Activated naive CD4-positive, alpha-beta T cell treated with anti-CD3 and anti-CD28 coated beads, Interleukin-2, amount 50 U/mL, for 24 hours (primary cell): ENCODE measurements at regions not wholly inside any gene's neighbourhood (a gene's known extent, or its start where the extent isn't known, plus 50 kb on each side); places are given as distances from the start of the nearest gene placed in this dataset.
"Not testable (repeated sequence)": the region's sequence is repeated elsewhere in the genome, so short reads cannot be mapped to it uniquely, and the experiment has no call there.

Experiments
- H3K27ac Mint-ChIP-seq: one replicate; pipeline ENCODE4 v1.8.0; 2021; ENCODE audit warnings: mild to moderate bottlenecking, mixed read lengths
- H3K27me3 Mint-ChIP-seq: one replicate; pipeline ENCODE4 v1.8.0; 2021; ENCODE audit warnings: mixed read lengths
- H3K36me3 Mint-ChIP-seq: one replicate; pipeline ENCODE4 v1.8.0; 2021; ENCODE audit warnings: mixed read lengths
- H3K4me1 Mint-ChIP-seq: one replicate; pipeline ENCODE4 v1.8.0; 2021; ENCODE audit warnings: mixed read lengths
- H3K4me3 Mint-ChIP-seq: one replicate; pipeline ENCODE4 v1.8.0; 2021; ENCODE audit warnings: mild to moderate bottlenecking, mixed read lengths
- H3K9me3 Mint-ChIP-seq: one replicate; pipeline ENCODE4 v1.8.0; 2021; ENCODE audit warnings: mixed read lengths

DNA sequence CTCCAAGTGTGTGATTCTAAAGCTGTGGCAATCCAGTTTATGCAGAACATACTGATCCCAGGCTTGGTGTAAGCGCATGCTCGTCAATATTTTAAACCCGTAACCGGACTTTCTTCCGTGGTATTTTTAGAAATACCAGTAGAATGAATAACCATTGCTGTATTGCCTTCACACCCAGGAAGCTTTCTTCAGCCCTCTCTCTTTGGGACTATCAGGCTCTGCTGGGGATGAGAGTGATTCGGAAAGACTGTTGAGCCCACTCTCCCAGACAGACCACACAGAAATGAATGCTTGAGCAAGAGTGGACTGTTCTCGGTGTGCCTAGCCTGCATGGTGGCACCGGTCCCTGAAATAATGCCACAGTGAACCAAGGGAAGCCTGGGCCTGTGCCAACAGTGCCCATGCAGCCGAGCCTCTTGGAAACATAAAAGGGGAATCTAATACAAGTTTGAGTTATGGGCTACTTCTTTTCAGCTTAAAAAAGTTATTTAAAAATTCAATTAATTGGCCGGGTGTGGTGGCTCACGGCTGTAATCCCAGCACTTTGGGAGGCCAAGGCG, 89.9 kb upstream of the ELAC2 start:
- H3K4me1 Mint-ChIP-seq, result no peaks in the 10 kb centered on the region
- no peak overlapping the region for H3K27ac Mint-ChIP-seq
- no peak overlapping the region for H3K4me3 Mint-ChIP-seq
- H3K36me3 Mint-ChIP-seq, result no peaks in the 10 kb centered on the region
- no peaks in the 10 kb centered on the region for H3K9me3 Mint-ChIP-seq
- H3K27me3 Mint-ChIP-seq, result peaks cover 2% of the 10 kb centered on the region

DNA sequence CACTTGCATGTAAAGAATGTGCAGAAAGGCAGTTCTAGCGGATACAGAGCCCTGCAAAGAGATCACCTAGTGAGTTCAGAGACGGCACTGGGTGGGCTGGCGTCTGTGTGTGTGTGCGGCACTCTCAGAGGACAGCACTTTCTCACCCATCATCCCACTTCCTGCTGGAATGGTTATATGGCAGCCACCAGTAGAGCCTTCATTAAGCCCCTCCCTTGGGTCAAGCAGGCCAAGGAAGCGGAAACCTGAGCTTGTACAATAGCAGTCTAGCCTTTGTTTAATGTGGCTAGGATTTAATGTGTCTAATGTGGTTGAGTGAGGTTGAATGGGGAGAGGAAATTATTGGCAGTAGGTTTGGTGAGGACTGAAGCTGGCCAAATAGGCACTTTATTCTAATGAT, 88.3 kb upstream of the ELAC2 start:
- Mint-ChIP-seq H3K27ac (no peak overlapping the region), H3K4me3 (no peak overlapping the region), H3K36me3 (no peaks in the 10 kb centered on the region), H3K27me3 (peaks cover 2% of the 10 kb centered on the region), H3K9me3 (peaks cover 4% of the 10 kb centered on the region), H3K4me1 (no peaks in the 10 kb centered on the region)

DNA sequence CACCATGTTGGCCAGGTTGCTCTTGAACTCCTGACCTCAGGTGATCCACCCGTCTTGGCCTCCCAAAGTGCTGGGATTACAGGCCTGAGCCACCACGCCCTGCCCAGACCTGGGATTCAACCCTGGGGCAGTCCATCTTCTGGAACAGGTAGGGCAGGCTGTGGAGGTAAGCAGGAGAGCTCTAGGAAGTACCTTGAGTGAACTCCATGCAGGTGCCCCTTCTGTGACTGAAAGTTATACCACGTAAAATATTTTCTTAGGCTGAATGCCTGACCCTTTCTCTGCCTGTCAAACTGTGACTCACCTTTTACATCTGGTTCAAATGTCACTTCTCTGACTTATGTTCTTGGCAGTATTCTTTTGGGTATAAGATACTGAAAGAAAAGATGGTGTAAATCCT, 86.7 kb upstream of the ELAC2 start:
- Mint-ChIP-seq H3K27ac (no peak overlapping the region), H3K36me3 (no peaks in the 10 kb centered on the region), H3K27me3 (peaks cover 1% of the 10 kb centered on the region), H3K9me3 (peaks cover 5% of the 10 kb centered on the region), H3K4me1 (no peaks in the 10 kb centered on the region), H3K4me3 (no peak overlapping the region)

DNA sequence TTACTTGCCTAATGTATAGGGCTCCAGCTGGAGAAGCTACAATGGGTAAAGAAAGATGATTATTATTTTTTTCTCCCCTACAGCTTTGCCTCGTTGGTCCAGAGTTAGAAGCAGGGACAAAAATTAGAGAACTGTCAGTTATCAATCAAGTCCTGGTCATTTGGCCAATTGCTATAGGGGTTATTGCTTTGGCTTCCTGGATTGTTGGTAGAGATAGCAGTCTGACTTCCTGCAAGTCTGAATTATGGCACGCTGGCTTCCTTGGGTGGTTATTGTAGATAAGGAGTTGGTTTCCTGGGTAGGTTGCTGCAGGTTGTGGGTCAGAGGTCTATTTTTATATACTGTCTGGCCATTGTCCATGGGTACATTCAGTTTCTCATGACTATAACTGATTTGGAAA, 84.7 kb upstream of the ELAC2 start:
- Mint-ChIP-seq H3K9me3 (peaks cover 5% of the 10 kb centered on the region), H3K36me3 (no peaks in the 10 kb centered on the region), H3K27me3 (peaks cover 3% of the 10 kb centered on the region), H3K4me3 (no peak overlapping the region), H3K27ac (no peak overlapping the region), H3K4me1 (no peaks in the 10 kb centered on the region)

DNA sequence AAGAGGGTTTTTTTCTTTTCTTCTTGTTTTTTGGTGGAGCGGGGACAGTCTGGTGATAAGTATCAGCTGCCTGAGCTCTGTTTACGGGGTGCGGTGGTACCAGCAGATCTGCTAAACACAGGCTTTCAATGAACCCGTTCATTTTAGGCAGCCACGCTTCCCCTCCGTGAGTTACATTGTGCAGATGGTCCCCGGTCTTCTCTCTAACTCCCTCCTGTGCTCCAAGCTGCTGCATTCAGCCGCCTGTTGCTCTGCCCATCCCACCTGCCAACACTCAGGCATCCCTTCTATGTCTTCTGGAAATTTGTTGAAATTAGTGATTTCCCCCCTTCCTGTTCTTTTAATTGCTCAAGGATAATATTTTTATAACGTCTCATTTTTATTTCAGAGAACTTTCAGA, 82.1 kb upstream of the ELAC2 start:
- Mint-ChIP-seq H3K36me3 (no peaks in the 10 kb centered on the region), H3K9me3 (peaks cover 5% of the 10 kb centered on the region), H3K27me3 (peaks cover 3% of the 10 kb centered on the region), H3K4me3 (no peak overlapping the region), H3K4me1 (no peaks in the 10 kb centered on the region), H3K27ac (no peak overlapping the region)

DNA sequence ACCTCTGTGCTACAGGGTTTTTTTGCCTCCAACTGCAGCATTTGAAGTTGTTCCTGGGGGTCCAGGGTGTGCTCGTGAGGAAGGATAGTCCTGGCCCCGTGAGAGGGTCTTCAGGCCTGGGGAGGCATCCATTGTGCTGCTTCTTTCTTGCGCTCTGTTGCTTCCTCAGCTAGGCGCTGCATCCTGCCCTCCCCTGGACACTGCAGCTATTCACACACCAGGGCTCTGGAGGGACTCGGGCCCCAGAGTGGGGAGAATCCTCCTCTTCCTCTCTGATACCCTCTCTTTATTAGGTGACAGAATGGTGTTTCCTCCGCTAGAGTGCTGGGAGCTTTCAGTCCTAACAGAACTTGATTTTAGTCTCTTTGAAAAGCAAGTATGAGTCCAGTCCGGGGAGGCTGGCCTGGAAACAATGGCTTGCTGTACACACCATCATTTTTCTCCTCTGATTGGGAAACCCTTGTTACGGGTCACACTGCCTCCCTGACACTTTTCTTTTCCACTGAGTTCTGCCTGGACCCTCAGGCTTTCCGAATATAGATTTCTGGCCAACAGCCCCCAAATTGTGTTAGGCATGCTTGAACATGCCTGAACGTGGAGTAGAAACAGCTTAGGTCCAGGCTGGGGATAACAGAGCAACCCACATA, 81.4 kb upstream of the ELAC2 start:
- Mint-ChIP-seq H3K9me3 (peaks cover 5% of the 10 kb centered on the region), H3K27ac (no peak overlapping the region), H3K4me3 (no peak overlapping the region), H3K27me3 (peaks cover 3% of the 10 kb centered on the region), H3K36me3 (no peaks in the 10 kb centered on the region), H3K4me1 (no peaks in the 10 kb centered on the region)

DNA sequence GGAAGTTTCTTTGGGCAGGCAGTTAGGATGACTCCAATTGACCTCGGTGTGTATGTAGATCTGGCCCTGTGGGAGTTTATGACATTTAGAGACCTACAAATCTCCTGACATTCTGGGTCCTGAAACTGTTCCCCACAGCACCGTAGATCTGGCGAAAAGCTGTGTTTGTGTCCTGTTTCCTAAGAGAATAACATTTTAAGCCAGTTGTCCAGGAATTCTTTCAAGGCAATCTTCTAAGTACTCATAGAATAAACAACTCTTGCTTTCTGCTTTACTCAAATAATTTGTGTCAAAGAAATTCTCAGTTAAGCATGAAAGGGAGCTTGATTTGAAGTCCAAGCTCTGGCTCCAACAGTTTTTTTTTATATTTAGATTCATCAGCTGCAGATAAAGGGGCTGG, 78.5 kb upstream of the ELAC2 start:
- Mint-ChIP-seq H3K4me1 (no peaks in the 10 kb centered on the region), H3K9me3 (peaks cover 2% of the 10 kb centered on the region), H3K36me3 (no peaks in the 10 kb centered on the region), H3K27me3 (peaks cover 3% of the 10 kb centered on the region), H3K4me3 (no peak overlapping the region), H3K27ac (no peak overlapping the region)

DNA sequence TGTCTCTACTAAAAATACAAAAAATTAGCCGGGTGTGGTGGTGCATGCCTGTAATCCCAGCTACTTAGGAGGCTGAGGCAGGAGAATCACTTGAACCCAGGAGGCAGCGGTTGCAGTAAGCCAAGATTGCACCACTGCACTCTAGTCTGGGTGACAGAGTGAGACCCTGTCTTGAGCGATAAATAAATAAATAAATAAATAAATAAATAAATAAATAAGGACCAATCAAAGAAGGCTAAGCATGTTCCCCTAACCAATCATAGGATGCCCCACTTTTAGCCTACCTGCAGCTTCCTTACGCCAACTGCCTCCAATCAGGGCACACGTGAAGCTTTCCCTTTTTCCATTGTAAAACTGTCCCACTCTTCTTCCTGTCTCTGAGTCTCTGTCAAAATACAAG, 74.2 kb upstream of the ELAC2 start:
- H3K27ac Mint-ChIP-seq, H3K4me3 Mint-ChIP-seq, H3K27me3 Mint-ChIP-seq, H3K9me3 Mint-ChIP-seq, H3K36me3 Mint-ChIP-seq, H3K4me1 Mint-ChIP-seq: not testable (repeated sequence)

DNA sequence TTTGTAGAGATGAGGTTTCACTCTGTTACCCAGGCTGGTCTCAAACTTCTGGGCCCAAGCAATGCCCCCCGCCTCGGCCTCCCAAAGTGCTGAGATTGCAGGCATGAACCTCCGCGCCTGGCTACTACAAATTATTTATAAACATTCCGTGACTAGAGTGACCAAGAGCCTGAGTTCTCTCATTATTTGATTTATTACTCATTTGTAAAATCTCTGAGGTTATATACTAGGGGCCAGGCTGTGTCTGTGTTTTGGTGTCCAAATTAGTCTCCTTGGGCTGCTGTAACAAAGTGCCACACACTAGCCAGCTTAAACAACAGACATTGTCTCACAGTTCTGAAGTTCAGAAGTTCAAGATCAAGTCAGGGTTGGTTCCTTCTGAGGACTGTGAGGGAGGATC, 70.8 kb upstream of the ELAC2 start:
- Mint-ChIP-seq H3K4me1 (peaks cover 15% of the 10 kb centered on the region), H3K4me3 (no peak overlapping the region), H3K9me3 (no peaks in the 10 kb centered on the region), H3K36me3 (no peaks in the 10 kb centered on the region), H3K27me3 (peaks cover 3% of the 10 kb centered on the region), H3K27ac (no peak overlapping the region)

DNA sequence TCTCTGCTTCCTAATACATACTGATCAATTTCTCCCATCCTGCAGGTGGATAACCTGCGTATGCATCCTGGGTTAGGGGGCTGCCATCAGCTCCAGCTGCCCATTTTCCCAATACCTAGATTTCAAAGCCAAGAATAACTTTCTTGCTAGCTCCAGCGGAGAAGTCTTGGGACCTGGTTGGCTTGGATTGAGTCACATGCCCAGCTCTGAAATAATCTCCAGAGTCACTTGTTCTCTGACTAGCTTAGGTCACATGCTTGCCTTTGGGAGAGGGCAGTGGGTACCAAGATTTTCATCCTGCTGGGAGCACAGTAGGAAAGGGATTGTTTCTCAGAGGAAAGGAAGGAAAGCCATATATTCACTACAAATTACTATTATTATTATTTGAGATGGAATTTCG, 70.0 kb upstream of the ELAC2 start:
- peaks cover 15% of the 10 kb centered on the region for H3K4me1 Mint-ChIP-seq
- no peak overlapping the region for H3K4me3 Mint-ChIP-seq
- no peak overlapping the region for H3K27ac Mint-ChIP-seq

DNA sequence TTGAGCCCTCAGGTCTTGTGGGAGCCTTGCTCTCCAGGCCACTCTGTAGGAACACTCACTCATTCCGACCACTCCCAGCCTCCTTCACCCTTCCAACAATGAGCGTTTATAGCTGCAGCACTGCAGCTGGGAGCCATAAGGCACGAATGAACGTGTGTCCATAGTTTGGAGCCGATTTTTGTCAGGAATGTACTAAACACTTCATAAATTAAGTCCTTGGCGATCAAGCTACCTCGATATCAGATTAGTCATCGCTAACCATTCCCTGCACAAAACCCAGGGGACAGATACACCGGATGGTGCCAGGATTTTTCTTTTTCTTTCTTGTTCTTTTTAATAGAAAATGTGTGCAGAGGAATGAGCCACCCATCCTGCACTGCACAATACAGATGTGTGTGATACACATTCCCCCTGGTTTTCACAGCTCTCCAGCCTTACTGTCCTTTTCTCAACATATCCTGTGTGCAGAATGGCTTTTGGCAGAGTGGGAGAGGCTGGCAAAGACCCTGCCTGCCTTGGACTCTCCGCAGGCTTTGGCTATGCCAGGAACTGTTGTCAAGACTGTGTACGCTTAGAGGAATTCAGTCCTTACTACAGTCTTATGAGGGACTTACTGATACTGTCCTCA, 68.4 kb upstream of the ELAC2 start:
- H3K4me3 Mint-ChIP-seq, result no peak overlapping the region
- H3K36me3 Mint-ChIP-seq, result no peaks in the 10 kb centered on the region
- no peak overlapping the region for H3K27ac Mint-ChIP-seq
- H3K4me1 Mint-ChIP-seq, result peaks cover 15% of the 10 kb centered on the region
- peaks cover 16% of the 10 kb centered on the region for H3K9me3 Mint-ChIP-seq
- peaks cover 6% of the 10 kb centered on the region for H3K27me3 Mint-ChIP-seq

More for the DNA sequence above, 70.0 kb upstream of the ELAC2 start:
- Mint-ChIP-seq H3K27me3 (peaks cover 3% of the 10 kb centered on the region), H3K36me3 (no peaks in the 10 kb centered on the region), H3K9me3 (peaks cover 3% of the 10 kb centered on the region)

DNA sequence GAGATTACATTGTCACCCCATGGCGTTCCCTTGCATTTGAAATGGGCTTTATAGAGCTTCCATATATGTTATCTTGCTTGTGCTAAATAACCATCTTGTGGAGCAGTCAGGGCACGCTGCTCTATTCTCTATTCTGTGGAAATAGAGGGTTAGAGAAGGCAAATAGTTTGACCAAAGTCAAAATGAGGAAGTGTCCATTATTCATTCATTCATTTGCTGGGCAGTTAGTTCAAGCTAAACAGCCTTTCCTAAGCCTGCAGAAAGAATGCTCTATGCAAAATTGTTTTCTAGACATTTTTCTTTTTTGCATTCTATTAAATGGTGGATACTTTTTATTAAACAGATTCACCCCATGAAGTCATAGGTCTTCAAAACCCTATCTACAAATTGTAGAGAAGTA, 67.8 kb upstream of the ELAC2 start:
- Mint-ChIP-seq H3K27ac (no peak overlapping the region), H3K27me3 (peaks cover 4% of the 10 kb centered on the region), H3K9me3 (peaks cover 16% of the 10 kb centered on the region), H3K36me3 (no peaks in the 10 kb centered on the region), H3K4me1 (peaks cover 15% of the 10 kb centered on the region), H3K4me3 (no peak overlapping the region)

DNA sequence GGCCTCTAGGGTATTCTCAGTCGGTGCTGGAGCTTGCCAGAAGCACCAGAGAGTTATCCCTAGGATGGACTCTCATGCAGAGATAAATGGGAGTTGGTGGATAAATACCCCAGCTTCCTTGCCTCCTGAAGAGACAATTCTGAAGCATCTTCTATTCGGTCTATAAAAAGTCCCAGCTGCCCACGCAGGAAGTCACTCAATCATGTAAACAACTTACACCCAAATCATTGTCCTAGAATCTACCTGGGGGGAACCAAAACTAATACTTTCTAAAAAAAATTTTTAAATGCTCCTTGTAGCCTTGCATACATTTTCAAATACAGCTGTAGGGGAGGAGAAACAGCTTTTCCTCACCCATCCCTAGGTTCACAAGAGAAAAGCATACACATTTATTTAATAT, 66.6 kb upstream of the ELAC2 start:
- Mint-ChIP-seq H3K9me3 (peaks cover 16% of the 10 kb centered on the region), H3K27ac (no peak overlapping the region), H3K36me3 (no peaks in the 10 kb centered on the region), H3K27me3 (peaks cover 5% of the 10 kb centered on the region), H3K4me3 (no peak overlapping the region), H3K4me1 (peaks cover 15% of the 10 kb centered on the region)

DNA sequence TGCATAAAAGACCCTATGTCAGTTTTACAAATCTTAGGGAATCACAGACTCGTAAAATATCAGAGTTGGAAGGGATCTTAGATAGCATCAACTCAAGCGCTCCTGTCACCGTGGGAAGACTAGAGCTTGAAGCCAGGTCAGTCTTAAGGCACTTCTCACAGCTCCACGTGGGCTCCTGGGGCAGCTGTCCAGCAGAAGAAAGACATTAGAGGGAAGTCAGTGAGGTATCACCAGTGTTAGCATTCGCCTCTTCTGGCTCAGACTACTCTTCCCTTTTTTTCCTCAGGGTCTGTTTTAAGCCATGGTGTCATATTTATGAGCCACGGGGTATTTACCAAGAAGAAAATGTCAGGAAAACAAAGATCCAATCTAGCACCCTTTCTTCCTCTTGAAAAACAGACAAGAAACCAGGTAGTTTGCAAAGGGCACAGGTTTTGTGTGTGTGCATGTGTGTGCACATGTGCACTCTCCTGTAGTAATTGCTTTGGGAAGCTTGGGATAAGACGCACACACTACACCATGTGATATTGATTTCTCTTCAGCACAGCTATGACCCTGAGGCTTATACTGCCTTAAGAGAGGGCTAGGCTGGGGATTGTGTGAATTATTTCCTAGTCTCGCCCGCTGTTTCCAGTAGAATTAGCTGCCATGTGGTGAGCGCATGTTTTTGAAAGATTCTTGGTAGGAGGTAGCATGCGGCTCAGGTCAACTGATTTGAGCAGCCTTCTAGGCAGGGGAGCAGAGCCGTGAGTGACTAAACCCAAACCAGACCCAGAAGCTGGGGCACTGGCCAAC, 61.0 kb upstream of the ELAC2 start:
- Mint-ChIP-seq H3K9me3 (peaks cover 16% of the 10 kb centered on the region), H3K4me1 (no peaks in the 10 kb centered on the region), H3K27ac (no peak overlapping the region), H3K4me3 (no peak overlapping the region), H3K27me3 (peaks cover 4% of the 10 kb centered on the region), H3K36me3 (no peaks in the 10 kb centered on the region)

DNA sequence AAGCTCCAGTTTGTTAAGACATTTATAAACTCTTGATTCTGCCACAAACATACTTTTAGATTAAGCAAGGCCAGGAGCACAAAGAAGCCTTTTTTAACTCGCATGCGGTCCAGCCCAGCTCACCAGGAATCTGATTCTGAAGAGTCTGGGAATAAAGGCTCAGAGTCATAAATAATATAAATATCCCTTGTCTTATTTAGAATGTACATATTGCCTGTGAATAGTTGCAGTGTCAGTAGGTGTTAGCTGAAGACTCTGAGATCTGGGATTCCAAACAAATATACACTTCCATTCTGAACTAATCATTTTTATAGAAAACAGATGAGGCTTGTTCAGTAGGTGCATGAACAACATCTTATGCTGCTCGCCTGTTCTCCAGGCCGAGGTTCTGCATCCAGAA, 59.1 kb upstream of the ELAC2 start:
- Mint-ChIP-seq H3K27ac (no peak overlapping the region), H3K4me3 (no peak overlapping the region), H3K4me1 (no peaks in the 10 kb centered on the region), H3K27me3 (peaks cover 5% of the 10 kb centered on the region), H3K9me3 (peaks cover 6% of the 10 kb centered on the region), H3K36me3 (no peaks in the 10 kb centered on the region)

DNA sequence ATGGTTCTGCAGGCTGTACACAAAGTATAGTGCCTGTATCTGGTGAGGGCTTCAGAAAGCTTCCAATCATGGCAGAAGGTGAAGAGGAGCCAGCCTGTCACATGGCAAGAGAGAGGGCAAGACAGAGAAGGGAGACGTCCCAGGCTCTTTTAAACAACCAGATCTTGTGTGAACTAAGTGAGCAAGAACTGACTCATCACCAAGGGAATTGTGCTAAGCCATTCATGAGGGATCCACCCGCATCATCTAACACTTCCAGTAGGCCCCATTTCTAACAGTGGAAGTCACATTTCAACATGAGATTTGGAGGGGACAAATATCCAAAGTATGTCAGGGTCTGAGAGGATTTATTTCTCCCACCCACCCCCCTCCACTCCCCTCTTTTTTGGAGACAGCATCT, 56.2 kb upstream of the ELAC2 start:
- H3K27ac Mint-ChIP-seq, result no peak overlapping the region
- H3K9me3 Mint-ChIP-seq, result no peaks in the 10 kb centered on the region
- no peak overlapping the region for H3K4me3 Mint-ChIP-seq
- peaks cover 5% of the 10 kb centered on the region for H3K27me3 Mint-ChIP-seq
- H3K36me3 Mint-ChIP-seq, result no peaks in the 10 kb centered on the region
- no peaks in the 10 kb centered on the region for H3K4me1 Mint-ChIP-seq
